WTC11 (cell line): ENCODE measurements at regions not wholly inside any gene's neighbourhood (a gene's known extent, or its start where the extent isn't known, plus 50 kb on each side); places are given as distances from the start of the nearest gene placed in this dataset.

ENCODE experiments used
- ATF6 ChIP-seq: sonication (generic); formaldehyde crosslinking; IDR thresholded peaks from 2 replicates; pipeline ENCODE4 v1.8.1; 2023; ENCODE audit warnings: mild to moderate bottlenecking, missing genetic modification reagents
- NR3C1 ChIP-seq: sonication (generic); formaldehyde crosslinking; conservative IDR thresholded peaks from 2 replicates; pipeline ENCODE4 v1.8.1; 2023; ENCODE audit warnings: low read depth, mild to moderate bottlenecking, missing genetic modification reagents
- RELA ChIP-seq: sonication (generic); formaldehyde crosslinking; IDR thresholded peaks from 2 replicates; pipeline ENCODE4 v1.8.1; 2022; ENCODE audit warnings: missing genetic modification reagents, mild to moderate bottlenecking, borderline replicate concordance
- SMAD3 ChIP-seq: sonication (generic); formaldehyde crosslinking; IDR thresholded peaks from 2 replicates; pipeline ENCODE4 v1.8.0; 2022; ENCODE audit warnings: missing genetic modification reagents, mild to moderate bottlenecking, borderline replicate concordance
- SP1 ChIP-seq: sonication (generic); formaldehyde crosslinking; conservative IDR thresholded peaks from 2 replicates; pipeline ENCODE4 v1.8.1; 2022; ENCODE audit warnings: missing genetic modification reagents
- TCF7 ChIP-seq: sonication (generic); formaldehyde crosslinking; IDR thresholded peaks from 2 replicates; pipeline ENCODE4 v1.8.0; 2022; ENCODE audit warnings: mild to moderate bottlenecking, low read depth, missing genetic modification reagents, moderate library complexity
- TP53 ChIP-seq: sonication (generic); formaldehyde crosslinking; IDR thresholded peaks from 2 replicates; pipeline ENCODE4 v1.8.1; 2023; ENCODE audit warnings: mild to moderate bottlenecking, missing genetic modification reagents
- ZBTB43 ChIP-seq: sonication (generic); formaldehyde crosslinking; IDR thresholded peaks from 2 replicates; pipeline ENCODE4 v1.8.1; 2023; ENCODE audit warnings: mild to moderate bottlenecking, missing genetic modification reagents
- ZNF121 ChIP-seq: sonication (generic); formaldehyde crosslinking; IDR thresholded peaks from 2 replicates; pipeline ENCODE4 v1.8.0; 2023; ENCODE audit warnings: missing genetic modification reagents
- ZNF416 ChIP-seq: fragments of 250-450 bp; sonication (Bioruptor Pico); IDR thresholded peaks from 2 replicates; pipeline ENCODE4 v1.9.0; 2021; ENCODE audit warnings: mild to moderate bottlenecking, inconsistent platforms
- ZSCAN18 ChIP-seq: fragments of 250-450 bp; sonication (Bioruptor Pico); IDR thresholded peaks from 2 replicates; pipeline ENCODE4 v2.1.2; 2022; ENCODE audit warnings: mild to moderate bottlenecking, moderate library complexity
- TF ChIP-seq, protein P1 (sequence below): fragments of 200-600 bp; IDR thresholded peaks from 2 replicates; pipeline ENCODE4 v1.8.0; 2022; ENCODE audit warnings: antibody characterized with exemption
- TF ChIP-seq, protein P2 (sequence below): sonication (generic); formaldehyde crosslinking; IDR thresholded peaks from 2 replicates; pipeline ENCODE4 v1.8.0; 2022; ENCODE audit warnings: mild to moderate bottlenecking, missing genetic modification reagents

GRCh38 chr2:166773308-166773949, 114.9 kb upstream of the XIRP2 start:
- TF ChIP-seq, protein P1, sequence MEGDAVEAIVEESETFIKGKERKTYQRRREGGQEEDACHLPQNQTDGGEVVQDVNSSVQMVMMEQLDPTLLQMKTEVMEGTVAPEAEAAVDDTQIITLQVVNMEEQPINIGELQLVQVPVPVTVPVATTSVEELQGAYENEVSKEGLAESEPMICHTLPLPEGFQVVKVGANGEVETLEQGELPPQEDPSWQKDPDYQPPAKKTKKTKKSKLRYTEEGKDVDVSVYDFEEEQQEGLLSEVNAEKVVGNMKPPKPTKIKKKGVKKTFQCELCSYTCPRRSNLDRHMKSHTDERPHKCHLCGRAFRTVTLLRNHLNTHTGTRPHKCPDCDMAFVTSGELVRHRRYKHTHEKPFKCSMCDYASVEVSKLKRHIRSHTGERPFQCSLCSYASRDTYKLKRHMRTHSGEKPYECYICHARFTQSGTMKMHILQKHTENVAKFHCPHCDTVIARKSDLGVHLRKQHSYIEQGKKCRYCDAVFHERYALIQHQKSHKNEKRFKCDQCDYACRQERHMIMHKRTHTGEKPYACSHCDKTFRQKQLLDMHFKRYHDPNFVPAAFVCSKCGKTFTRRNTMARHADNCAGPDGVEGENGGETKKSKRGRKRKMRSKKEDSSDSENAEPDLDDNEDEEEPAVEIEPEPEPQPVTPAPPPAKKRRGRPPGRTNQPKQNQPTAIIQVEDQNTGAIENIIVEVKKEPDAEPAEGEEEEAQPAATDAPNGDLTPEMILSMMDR = no peak
- no peak for TF ChIP-seq ZNF416 (CRISPR knock-in tag)
- TF ChIP-seq ZBTB43 (CRISPR knock-in tag) = no peak
- TF ChIP-seq RELA (CRISPR knock-in tag) = no peak
- no peak for TF ChIP-seq ATF6 (CRISPR knock-in tag)
- TF ChIP-seq TP53 (CRISPR knock-in tag) = no peak
- no peak for TF ChIP-seq ZNF121 (CRISPR knock-in tag)
- TF ChIP-seq NR3C1 (CRISPR knock-in tag) = no peak
- no peak for TF ChIP-seq SP1 (CRISPR knock-in tag)
- TF ChIP-seq TCF7 (CRISPR knock-in tag) = no peak
- TF ChIP-seq, protein P2, sequence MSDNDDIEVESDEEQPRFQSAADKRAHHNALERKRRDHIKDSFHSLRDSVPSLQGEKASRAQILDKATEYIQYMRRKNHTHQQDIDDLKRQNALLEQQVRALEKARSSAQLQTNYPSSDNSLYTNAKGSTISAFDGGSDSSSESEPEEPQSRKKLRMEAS = no peak
- no peak for TF ChIP-seq ZSCAN18
- no peak for TF ChIP-seq SMAD3 (CRISPR knock-in tag)
